DMS53 (cell line): ENCODE measurements at regions not wholly inside any gene's neighbourhood (a gene's known extent, or its start where the extent isn't known, plus 50 kb on each side); places are given as distances from the start of the nearest gene placed in this dataset.
A peak's percentile ranks its signal among the peaks of the same experiment; 100 is the strongest.

Experiments used
- DNase-seq: peaks from one replicate; lab custom pipeline; 2025; lab: John Stamatoyannopoulos, UW

DNA sequence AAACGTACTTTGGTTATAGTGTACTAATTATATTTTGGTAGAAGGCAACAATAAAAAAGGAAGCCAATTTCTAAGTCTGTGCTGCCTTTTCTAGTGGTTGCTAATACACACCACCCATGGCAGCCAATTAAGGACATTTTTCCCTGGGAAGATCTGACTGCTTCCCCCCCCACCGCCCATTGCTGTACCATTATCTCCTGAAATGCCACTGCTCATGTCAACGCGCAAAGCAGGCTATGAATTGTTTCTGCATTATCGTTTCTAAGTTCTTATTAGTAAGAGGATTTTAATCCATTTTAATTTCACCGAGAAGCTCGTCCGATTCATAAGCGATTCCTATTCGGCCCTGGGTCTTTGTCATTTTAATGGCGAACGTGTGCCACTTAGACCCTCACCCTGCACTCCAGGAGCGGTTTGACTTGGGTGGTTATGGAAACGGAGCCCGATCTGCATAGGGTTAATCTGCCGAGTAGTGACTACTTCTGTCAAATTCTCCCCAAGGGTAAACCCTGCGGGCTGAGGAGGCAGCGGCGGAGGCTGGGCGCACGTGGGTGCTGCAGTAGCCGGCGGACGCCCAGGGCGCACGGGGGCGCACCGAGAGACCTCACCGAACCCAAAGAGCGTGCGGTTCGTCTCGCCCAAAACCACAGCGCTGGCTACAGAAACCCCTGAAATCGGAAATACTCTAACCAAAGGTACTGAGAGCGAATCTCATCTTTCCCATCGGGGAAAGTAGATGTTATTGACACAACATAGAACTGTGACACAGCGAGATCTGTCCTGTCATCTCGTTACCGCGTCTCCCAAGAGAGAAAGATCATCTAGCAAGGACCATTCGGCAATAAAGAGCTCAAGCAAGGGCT is 55.8 kb upstream of the SHC3 start:
- DNase-seq, result no peak

DNA sequence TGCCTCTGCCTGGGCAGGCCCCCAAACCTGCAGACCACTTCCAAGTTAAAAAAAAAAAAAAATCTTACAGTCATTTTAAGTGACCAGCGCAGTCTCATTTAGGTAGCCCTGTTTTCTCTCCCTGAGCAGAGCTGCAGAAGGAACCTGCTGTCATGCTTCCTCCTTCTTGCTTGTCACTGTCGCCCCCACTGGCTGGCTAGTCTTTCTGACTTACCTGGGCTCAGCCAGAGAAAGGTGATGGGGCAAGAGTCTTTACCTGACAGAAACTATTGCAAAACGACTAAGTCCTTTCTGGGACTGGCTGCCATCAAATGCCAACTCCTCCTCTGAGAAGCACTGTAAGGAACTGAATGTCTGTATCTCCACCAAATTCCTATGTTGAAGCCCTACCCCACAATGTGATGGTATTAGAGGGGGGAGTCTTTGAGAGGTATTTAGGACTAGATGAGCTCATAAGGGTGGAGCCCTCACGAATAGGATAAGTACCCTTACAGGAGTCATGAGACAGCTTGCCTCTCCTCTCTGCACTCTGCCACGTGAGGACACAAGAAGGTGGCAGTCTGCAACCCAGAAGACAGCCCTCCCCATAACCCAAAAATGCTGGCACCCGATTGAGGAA is 58.4 kb upstream of the SHC3 start:
- DNase-seq, result no peak

DNA sequence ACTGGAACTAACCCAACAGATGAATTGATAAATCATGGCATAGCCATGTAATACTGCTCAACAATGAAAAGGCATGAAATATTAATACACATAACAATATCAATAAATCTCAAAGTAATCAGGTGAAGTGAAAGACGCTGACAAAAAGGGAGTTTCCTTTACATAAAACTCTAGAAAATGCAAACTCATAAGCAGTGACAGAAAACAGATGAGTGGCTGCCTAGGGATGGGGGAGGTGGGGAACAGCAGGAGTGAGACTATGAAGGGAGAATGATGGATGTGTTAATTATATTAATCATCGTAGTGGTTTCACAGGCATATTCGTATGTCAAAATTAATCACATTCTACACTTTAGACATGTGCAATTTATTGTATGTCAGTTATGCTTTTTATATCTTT is 59.8 kb upstream of the SHC3 start:
- no peak for DNase-seq

GRCh38 chr9:89243296-89244061 is 64.9 kb upstream of the SHC3 start:
- no peak for DNase-seq

DNA sequence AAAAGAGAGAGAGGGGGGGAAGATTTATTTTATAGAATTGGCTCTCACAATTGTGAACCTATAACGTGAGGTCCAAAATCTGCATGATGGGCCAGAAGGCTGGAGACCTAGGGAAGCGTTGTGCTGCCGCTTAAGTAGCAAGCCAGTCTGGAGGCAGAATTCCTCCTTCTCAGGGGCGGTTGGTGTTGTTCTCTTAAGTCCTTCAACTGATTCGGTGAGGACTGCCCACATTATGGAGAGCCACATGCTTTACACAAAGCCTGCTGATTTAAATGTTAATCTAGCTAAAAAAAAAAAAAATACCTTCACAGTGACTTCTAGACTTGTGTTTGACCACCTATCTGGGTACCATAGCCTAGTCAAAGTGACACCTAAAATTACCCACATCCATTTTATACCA is 64.2 kb upstream of the CKS2 start:
- DNase-seq, result no peak

GRCh38 chr9:89247431-89248353 is 63.3 kb upstream of the CKS2 start:
- DNase-seq, result peak; percentile 1

DNA sequence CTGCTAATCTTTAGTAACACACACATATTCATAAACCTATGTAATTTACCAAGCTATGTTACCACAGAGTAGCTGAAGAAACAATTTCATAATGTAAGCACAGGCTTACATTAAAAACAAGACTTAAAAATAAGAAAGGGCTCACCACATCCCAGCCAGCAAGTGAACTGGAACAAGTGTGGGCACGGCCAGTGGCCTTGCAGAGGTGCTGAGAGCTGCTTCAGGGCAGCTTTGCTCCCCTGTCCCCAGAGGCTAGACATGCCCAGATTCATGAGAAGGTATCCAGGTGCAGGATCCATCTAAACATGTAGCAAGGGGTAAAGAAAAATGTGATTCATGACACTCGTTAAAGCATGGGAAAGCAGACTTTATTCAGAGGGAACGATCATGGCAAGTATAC is 62.0 kb upstream of the CKS2 start:
- no peak for DNase-seq

GRCh38 chr9:89252651-89253267 is 58.2 kb upstream of the CKS2 start:
- DNase-seq, result no peak

DNA sequence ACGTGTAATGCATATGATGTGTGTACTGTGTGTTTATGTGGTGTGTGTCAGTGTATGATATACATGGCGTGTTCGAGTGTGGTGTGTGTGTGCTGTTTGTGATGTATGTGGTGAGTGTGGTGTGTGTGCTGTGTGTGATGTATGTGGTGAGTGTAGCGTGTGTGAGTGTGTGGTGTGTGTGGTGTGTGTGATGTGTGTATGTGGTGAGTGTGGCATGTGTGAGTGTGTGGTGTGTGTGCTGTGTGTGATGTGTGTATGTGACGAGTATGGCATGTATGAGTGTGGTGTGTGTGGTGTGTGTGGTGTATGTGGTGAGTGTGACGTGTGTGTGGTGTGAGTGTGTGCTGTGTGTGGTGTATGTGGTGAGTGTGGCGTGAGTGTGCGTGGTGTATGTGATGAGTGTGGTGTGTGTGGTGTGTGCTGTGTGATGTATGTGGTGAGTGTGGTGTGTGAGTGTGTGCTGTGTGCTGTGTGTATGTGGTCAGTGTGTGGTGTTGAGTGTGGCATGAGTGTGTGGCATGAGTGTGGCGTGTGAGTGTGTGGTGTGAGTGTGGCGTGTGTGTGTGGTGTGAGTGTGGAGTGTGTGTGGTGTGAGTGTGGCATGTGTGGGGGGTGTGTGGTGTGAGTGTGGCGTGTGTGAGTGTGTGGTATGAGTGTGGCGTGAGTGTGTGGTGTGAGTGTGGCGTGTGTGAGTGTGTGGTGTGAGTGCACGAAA is 56.8 kb upstream of the CKS2 start:
- DNase-seq, result no peak

GRCh38 chr9:89254773-89255125 is 56.2 kb upstream of the CKS2 start:
- peak; percentile 19 for DNase-seq

GRCh38 chr9:89256225-89256624 is 54.8 kb upstream of the CKS2 start:
- no peak for DNase-seq

- no peak for DNase-seq
Observed at GRCh38 chr9:89256642-89257041, 54.4 kb upstream of the CKS2 start.

- no peak for DNase-seq
Observed at GRCh38 chr9:89260525-89260924, 50.5 kb upstream of the CKS2 start.
